Endothelial cell of umbilical vein (primary cell): ENCODE measurements at regions not wholly inside any gene's neighbourhood (a gene's known extent, or its start where the extent isn't known, plus 50 kb on each side); places are given as distances from the start of the nearest gene placed in this dataset.

Experiments
- BruUV-seq: library from RNA; stranded (reverse); fragments of 400-500 nt; replicated peaks from 2 replicates; lab custom pipeline; 2021; lab: Mats Ljungman, UMichigan
- CTCF ChIA-PET: fragments of 300-600, 350-600 bp; sonication (Branson Sonifier 250); formaldehyde crosslinking; loops from one replicate; lab custom pipeline; 2021; ENCODE audit warnings: antibody characterized with exemption, inconsistent platforms; lab: Charles Lee
- POLR2A ChIA-PET: fragments of 300-600, 350-600 bp; sonication (Branson Sonifier 250); formaldehyde crosslinking; loops from one replicate; lab custom pipeline; 2021; ENCODE audit warnings: antibody characterized with exemption, inconsistent platforms; lab: Charles Lee
- DNase-seq: peaks from one replicate; pipeline ENCODE4 v3.0.0-alpha.2; 2011; ENCODE audit warnings: low read depth, low spot score
- FAIRE-seq: peaks from 2 replicates; lab custom pipeline; 2011; peaks lifted over from hg19 to GRCh38; lab: Jason Lieb, UNC
- H2AFZ ChIP-seq: 2 replicates; pipeline ENCODE4 v1.6.0; 2012; ENCODE audit warnings: low read depth, low read length, control low read depth, inconsistent platforms
- H3K27ac ChIP-seq: 2 replicates; pipeline ENCODE4 v1.5.1; 2011; ENCODE audit warnings: low read depth, mild to moderate bottlenecking, control low read depth, low read length, moderate library complexity; ENCODE audit not compliant: insufficient read depth
- H3K27me3 ChIP-seq, 2 experiments: 2 replicates each; pipeline versions ENCODE4 v1.6.0 to v1.6.1; 2011; ENCODE audit warnings: low read length in 2 of 2, mixed read lengths in 1 of 2; ENCODE audit not compliant: control insufficient read depth in 2 of 2, insufficient read depth in 2 of 2
- H3K36me3 ChIP-seq, 2 experiments: 2 replicates in 1 of 2; 3 replicates in 1 of 2; pipeline ENCODE4 v1.5.1; 2011; ENCODE audit warnings: low read length in 2 of 2, mild to moderate bottlenecking in 1 of 2, moderate library complexity in 1 of 2; ENCODE audit not compliant: control insufficient read depth in 2 of 2, insufficient read depth in 2 of 2; ENCODE audit errors: extremely low read depth in 1 of 2
- H3K4me1 ChIP-seq: 3 replicates; pipeline ENCODE4 v1.5.1; 2011; ENCODE audit warnings: mild to moderate bottlenecking, low read length; ENCODE audit not compliant: control insufficient read depth, insufficient read depth; ENCODE audit errors: extremely low read depth
- H3K4me2 ChIP-seq: 2 replicates; pipeline ENCODE4 v1.6.1; 2011; ENCODE audit warnings: low read length, control low read depth, mixed read lengths; ENCODE audit not compliant: insufficient read depth
- H3K4me3 ChIP-seq, 3 experiments: fragments of 200-600 bp in 1 of 3; sonication (generic), shearing (Covaris generic) in 1 of 3; replicated peaks in 1 of 3; 2 replicates each; pipeline ENCODE4 v1.5.1; 2011 to 2016; ENCODE audit warnings: control low read depth in 3 of 3, low read length in 3 of 3, mild to moderate bottlenecking in 2 of 3, inconsistent platforms in 1 of 3, low read depth in 1 of 3, moderate library complexity in 1 of 3; ENCODE audit not compliant: insufficient read depth in 1 of 3
- H3K79me2 ChIP-seq: 2 replicates; pipeline ENCODE4 v1.6.0; 2012; ENCODE audit warnings: low read length, inconsistent platforms; ENCODE audit not compliant: control insufficient read depth, insufficient read depth
- H3K9ac ChIP-seq: replicated peaks from 2 replicates; pipeline ENCODE3; 2011; ENCODE audit warnings: low read length, control low read depth; ENCODE audit not compliant: insufficient read depth; ENCODE audit errors: extremely low read depth
- H3K9me1 ChIP-seq: replicated peaks from 3 replicates; pipeline ENCODE4 v1.6.0; 2011; ENCODE audit warnings: mild to moderate bottlenecking, low read length; ENCODE audit not compliant: control insufficient read depth, insufficient read depth; ENCODE audit errors: extremely low read depth
- H3K9me3 ChIP-seq: replicated peaks from 2 replicates; pipeline ENCODE4 v1.5.1; 2012; ENCODE audit warnings: low read length, inconsistent platforms; ENCODE audit not compliant: control insufficient read depth, insufficient read depth
- H4K20me1 ChIP-seq: replicated peaks from 2 replicates; pipeline ENCODE3; 2011; ENCODE audit warnings: mild to moderate bottlenecking, low read length; ENCODE audit not compliant: control insufficient read depth, insufficient read depth; ENCODE audit errors: extremely low read depth
- CTCF ChIP-seq, 2 donors: IDR thresholded peaks; 1 replicate in 1 of 2; 2 replicates in 1 of 2; pipeline ENCODE4 v1.5.1; 2011; ENCODE audit warnings: low read length in 2 of 2, mild to moderate bottlenecking in 2 of 2, moderate library complexity in 2 of 2, control low read depth in 1 of 2, inconsistent platforms in 1 of 2, low read depth in 1 of 2; ENCODE audit not compliant: insufficient read depth in 1 of 2; ENCODE audit errors: extremely low read depth in 1 of 2
- EZH2 ChIP-seq: IDR thresholded peaks from 2 replicates; pipeline ENCODE4 v1.6.1; 2012; ENCODE audit warnings: borderline replicate concordance, low read depth, mild to moderate bottlenecking, moderate library complexity, low read length, inconsistent platforms; ENCODE audit not compliant: severe bottlenecking
- FOS ChIP-seq: IDR thresholded peaks from 2 replicates; pipeline ENCODE4 v1.6.1; 2011; ENCODE audit warnings: mild to moderate bottlenecking, low read length, moderate library complexity, borderline replicate concordance; ENCODE audit not compliant: insufficient read depth
- GATA2 ChIP-seq: IDR thresholded peaks from 2 replicates; pipeline ENCODE4 v1.7.0; 2011; ENCODE audit warnings: low read depth, mild to moderate bottlenecking, moderate library complexity, mixed read lengths, low read length; ENCODE audit not compliant: insufficient read length, insufficient read depth
- MYC ChIP-seq: IDR thresholded peaks from one replicate; pipeline ENCODE4 v1.6.1; 2011; ENCODE audit warnings: mild to moderate bottlenecking, low read depth, low read length
- POLR2A ChIP-seq: IDR thresholded peaks from 2 replicates; pipeline ENCODE4 v1.6.1; 2012; ENCODE audit warnings: low read depth, mild to moderate bottlenecking, control low read depth, low read length
- dilution Hi-C: fragments of 300-500 bp; cut with MboI; formaldehyde crosslinking; loops from one replicate; pipeline ENCODE4 v1.15.0; 2019; ENCODE audit warnings: low sequenced_read_pairs; ENCODE audit not compliant: extremely low pct_ligation_motif_present
- intact Hi-C: fragments of 100-400 bp; cut with micrococcal nuclease; formaldehyde crosslinking; loops from one replicate; pipeline ENCODE4 v1.10.0; 2022
- TF ChIP-seq, protein P1 (sequence below): IDR thresholded peaks from 2 replicates; pipeline ENCODE4 v1.6.1; 2011; ENCODE audit not compliant: insufficient read depth, insufficient read length

DNA sequence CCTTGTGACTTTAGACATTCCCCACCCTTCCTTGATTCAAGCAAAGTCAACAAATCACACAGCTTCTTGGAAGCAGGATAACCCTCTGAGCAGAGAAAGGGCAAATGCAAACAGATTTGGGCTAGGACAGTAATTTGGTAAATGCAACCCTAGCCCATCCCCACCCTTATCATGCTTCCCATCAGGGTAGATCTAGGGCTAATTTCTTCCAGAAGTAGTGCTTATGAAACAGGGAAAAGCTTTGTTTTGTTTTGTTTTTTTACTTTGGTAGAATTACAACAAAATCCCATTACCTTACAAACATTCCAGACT, 525.1 kb upstream of the NOX3 start:
- FAIRE-seq, result no peak
- intact Hi-C loops, result no loop called here
- POLR2A ChIA-PET, result no interaction called here

More for the DNA sequence above, 525.1 kb upstream of the NOX3 start:
- Histone ChIP-seq H3K36me3 (no peaks in the 10 kb centered on the region), H3K27me3 (peaks cover 0 to 2% of the 10 kb centered on the region in 2 experiments), H3K4me3 (no peak overlapping the region), H3K27ac (no peak overlapping the region), H3K9me1 (no peaks in the 10 kb centered on the region), H3K4me2 (no peak overlapping the region), H2AFZ (no peak overlapping the region), H4K20me1 (no peaks in the 10 kb centered on the region), H3K79me2 (no peaks in the 10 kb centered on the region), H3K9ac (no peak overlapping the region), H3K4me1 (no peaks in the 10 kb centered on the region), H3K9me3 (no peaks in the 10 kb centered on the region)
- CTCF ChIA-PET, result interaction anchor here (0.9 kb wide), 1 partner anchor 448 kb away, joined by 4 read pairs; no protein-coding TSS in a partner anchor
- dilution Hi-C loops, result no loop called here
- no peak for DNase-seq
- BruUV-seq, result no TSS peak
- no peak for TF ChIP-seq CTCF (IDR thresholded peaks at IDR 0.05; ENCODE audit: extremely low read depth in 1 of 2, insufficient read depth in 1 of 2, low read depth in 1 of 2, low read length in 2 of 2)
- TF ChIP-seq EZH2, result no peak
- no peak for TF ChIP-seq POLR2A
- no peak for TF ChIP-seq FOS
- no peak for TF ChIP-seq GATA2
- TF ChIP-seq, protein P1, sequence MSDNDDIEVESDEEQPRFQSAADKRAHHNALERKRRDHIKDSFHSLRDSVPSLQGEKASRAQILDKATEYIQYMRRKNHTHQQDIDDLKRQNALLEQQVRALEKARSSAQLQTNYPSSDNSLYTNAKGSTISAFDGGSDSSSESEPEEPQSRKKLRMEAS, result no peak
- TF ChIP-seq MYC, result no peak
